ENCODE measurements at regions not wholly inside any gene's neighbourhood (a gene's known extent, or its start where the extent isn't known, plus 50 kb on each side); places are given as distances from the start of the nearest gene placed in this dataset.

DNA sequence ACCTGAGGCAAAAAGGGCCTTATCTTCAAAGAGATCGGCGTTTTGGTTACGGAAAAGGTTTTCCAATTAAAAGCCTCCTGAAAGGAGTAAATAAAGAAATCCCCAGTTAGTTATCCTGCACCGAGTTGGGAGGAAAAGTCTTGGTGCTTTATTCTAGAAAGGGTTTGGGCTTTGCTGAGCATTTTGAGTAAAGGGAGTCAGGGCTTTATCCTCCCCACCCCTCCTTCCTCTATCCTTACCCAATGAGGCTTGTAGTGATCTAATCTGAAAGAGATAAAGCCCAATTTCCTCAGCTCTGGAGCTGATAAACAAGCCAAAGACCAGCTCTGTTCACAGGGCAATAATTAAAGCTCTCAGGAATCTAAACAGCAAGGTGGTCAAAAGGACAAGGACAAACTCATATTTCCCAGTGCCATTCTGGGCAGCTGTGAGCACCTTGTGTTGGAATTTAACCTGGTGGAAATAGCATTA is 188.9 kb upstream of the TSC22D1 start:
- TF ChIP-seq, protein P1, sequence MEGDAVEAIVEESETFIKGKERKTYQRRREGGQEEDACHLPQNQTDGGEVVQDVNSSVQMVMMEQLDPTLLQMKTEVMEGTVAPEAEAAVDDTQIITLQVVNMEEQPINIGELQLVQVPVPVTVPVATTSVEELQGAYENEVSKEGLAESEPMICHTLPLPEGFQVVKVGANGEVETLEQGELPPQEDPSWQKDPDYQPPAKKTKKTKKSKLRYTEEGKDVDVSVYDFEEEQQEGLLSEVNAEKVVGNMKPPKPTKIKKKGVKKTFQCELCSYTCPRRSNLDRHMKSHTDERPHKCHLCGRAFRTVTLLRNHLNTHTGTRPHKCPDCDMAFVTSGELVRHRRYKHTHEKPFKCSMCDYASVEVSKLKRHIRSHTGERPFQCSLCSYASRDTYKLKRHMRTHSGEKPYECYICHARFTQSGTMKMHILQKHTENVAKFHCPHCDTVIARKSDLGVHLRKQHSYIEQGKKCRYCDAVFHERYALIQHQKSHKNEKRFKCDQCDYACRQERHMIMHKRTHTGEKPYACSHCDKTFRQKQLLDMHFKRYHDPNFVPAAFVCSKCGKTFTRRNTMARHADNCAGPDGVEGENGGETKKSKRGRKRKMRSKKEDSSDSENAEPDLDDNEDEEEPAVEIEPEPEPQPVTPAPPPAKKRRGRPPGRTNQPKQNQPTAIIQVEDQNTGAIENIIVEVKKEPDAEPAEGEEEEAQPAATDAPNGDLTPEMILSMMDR (IDR thresholded peaks at IDR 0.05 in 8 of 11, conservative IDR thresholded peaks at IDR 0.05 in 3 of 11) = no peak
- no peak for TF ChIP-seq POLR2AphosphoS5 (IDR thresholded peaks at IDR 0.05)
- no peak for TF ChIP-seq POLR2A (IDR thresholded peaks at IDR 0.05)

Data from spleen (tissue), 7 donors.